ENCODE measurements at regions not wholly inside any gene's neighbourhood (a gene's known extent, or its start where the extent isn't known, plus 50 kb on each side); places are given as distances from the start of the nearest gene placed in this dataset.

DNA sequence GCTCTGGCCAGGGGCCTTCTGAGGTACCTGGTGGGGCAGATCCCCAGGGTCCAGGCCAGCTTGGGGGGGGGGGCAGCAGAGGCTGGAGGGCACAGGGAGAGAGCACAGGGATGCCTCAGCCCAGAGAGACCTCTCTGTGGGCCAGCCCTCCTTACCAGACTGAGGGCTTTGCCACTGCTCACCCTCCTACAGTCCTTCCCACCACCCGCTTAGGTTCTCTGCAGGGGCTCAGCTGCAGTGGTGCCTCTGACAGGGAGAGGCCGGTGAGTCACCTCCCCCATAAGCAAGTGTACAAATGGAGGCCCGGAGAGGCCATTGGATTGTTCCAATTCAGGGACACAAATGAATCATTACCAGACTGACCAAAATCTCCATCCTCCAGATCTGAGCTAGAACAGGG lies 68.1 kb upstream of the LMO1 start:
- H3K4me1 ChIP-seq, result peaks cover 0 to 14% (median 4%) of the 10 kb centered on the region in 4 donors
- peaks cover 0 to 55% of the 10 kb centered on the region in 2 donors for H3K27me3 ChIP-seq
- DNase-seq, result no peak
- no peak overlapping the region for H3K4me3 ChIP-seq
- no peaks in the 10 kb centered on the region for H3K9me3 ChIP-seq
- no peak overlapping the region for H3K27ac ChIP-seq
- TF ChIP-seq, protein P1, sequence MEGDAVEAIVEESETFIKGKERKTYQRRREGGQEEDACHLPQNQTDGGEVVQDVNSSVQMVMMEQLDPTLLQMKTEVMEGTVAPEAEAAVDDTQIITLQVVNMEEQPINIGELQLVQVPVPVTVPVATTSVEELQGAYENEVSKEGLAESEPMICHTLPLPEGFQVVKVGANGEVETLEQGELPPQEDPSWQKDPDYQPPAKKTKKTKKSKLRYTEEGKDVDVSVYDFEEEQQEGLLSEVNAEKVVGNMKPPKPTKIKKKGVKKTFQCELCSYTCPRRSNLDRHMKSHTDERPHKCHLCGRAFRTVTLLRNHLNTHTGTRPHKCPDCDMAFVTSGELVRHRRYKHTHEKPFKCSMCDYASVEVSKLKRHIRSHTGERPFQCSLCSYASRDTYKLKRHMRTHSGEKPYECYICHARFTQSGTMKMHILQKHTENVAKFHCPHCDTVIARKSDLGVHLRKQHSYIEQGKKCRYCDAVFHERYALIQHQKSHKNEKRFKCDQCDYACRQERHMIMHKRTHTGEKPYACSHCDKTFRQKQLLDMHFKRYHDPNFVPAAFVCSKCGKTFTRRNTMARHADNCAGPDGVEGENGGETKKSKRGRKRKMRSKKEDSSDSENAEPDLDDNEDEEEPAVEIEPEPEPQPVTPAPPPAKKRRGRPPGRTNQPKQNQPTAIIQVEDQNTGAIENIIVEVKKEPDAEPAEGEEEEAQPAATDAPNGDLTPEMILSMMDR (IDR thresholded peaks at IDR 0.05), result no peak
- intact Hi-C loops (cut with DNase I; ENCODE audit: low total_unique reads), result no loop called here
- H3K36me3 ChIP-seq, result no peaks in the 10 kb centered on the region

DNA sequence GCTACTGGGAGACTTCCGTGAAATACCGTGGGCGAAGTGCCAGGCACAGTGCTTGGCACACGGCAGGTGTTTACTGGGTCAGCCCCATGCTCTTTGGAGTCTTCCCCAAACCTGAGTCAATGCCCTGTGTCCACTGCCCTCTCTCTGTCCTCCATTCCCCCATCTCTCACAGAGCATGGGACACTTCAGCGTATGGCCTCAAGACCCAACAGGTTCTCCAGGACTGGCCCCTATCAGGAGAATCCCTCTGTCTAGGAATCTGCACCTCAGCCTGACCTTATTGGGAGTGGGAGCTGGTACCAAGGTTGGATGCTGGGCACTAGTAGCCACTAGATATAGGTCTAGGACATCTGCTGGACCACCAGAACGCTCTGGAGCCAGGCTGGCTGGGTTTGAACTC lies 67.2 kb upstream of the LMO1 start:
- Histone ChIP-seq H3K27ac (no peak overlapping the region), H3K36me3 (no peaks in the 10 kb centered on the region), H3K9me3 (no peaks in the 10 kb centered on the region), H3K4me1 (peaks cover 0 to 14% (median 4%) of the 10 kb centered on the region in 4 donors), H3K4me3 (no peak overlapping the region), H3K27me3 (peaks cover 0 to 55% of the 10 kb centered on the region in 2 donors)
- DNase-seq, result no peak
- intact Hi-C loops (cut with DNase I; ENCODE audit: low total_unique reads), result no loop called here
- TF ChIP-seq, protein P1 (IDR thresholded peaks at IDR 0.05), result no peak

DNA sequence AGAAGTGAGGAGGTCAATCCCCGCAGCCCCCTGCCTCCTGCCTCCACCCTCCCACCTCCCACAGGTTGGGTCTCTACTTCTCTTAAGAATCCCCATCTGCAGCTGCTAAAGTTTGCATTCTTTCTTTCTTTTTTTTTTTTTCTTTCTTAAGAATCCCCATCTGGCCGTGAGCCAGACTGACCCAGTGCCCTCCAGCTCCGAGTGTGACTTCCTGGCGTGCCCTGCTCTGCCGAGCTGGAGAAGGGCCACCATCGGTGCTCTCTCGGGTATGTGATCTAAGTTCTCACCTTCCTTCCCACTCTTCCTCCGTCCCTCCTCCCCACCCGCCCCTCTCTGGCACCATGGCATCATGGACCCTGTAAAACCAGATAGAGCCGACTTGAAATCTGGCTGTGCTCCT lies 66.7 kb upstream of the LMO1 start:
- DNase-seq, result no peak
- Histone ChIP-seq H3K27ac (no peak overlapping the region), H3K4me3 (no peak overlapping the region), H3K4me1 (peaks cover 0 to 14% (median 4%) of the 10 kb centered on the region in 4 donors), H3K27me3 (peaks cover 0 to 55% of the 10 kb centered on the region in 2 donors), H3K9me3 (no peaks in the 10 kb centered on the region), H3K36me3 (no peaks in the 10 kb centered on the region)
- intact Hi-C loops (cut with DNase I; ENCODE audit: low total_unique reads), result no loop called here
- TF ChIP-seq, protein P1 (IDR thresholded peaks at IDR 0.05), result no peak

DNA sequence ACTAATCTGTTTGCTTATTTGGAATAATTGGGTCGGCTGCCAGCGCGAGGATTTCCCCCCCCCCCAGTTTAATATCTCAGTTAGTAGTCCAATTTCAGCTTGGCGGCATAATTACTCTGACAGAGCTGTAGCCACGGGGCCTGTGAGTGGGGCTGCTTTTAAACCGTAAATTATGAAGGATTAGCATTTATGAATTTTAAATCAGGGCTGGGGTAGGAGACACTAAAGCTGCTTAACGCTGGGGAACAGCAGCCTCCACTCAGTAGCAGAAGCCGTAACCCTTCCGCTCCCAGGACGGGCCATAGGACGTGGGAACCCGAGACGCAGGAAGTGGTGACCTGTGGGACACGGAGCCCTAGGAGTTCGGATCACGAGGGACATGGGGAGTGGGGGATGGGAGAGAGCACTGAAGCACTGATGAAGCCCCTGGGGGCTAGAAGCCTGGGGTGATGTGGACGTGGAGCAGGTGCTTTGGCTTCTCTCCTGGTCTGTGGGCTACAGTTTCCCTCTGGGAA lies 66.2 kb upstream of the LMO1 start:
- DNase-seq, result no peak
- TF ChIP-seq, protein P1 (IDR thresholded peaks at IDR 0.05), result no peak
- Histone ChIP-seq H3K36me3 (no peaks in the 10 kb centered on the region), H3K27ac (no peak overlapping the region), H3K27me3 (peaks cover 0 to 55% of the 10 kb centered on the region in 2 donors), H3K4me3 (no peak overlapping the region), H3K9me3 (no peaks in the 10 kb centered on the region), H3K4me1 (peaks cover 0 to 14% (median 4%) of the 10 kb centered on the region in 4 donors)
- intact Hi-C loops (cut with DNase I; ENCODE audit: low total_unique reads), result no loop called here

DNA sequence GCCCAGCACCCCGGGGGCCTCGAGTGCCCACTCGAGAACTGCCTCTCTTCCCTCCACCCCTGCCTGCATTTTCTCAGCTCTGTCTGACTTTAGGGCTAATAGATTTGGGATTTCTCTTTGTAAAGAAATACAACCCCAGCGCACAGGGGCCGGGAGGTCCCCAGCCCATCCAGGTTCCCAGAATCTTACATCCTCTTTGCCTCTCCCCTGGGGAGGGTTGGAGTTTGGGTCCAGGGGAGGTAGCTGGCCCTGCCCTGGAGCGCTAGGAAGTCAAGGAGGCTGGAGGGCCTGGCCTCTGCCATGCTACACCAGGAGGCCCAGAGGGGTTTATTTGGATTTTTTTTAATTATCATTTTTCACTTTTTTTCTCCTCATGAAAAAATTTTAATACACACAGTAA lies 65.7 kb upstream of the LMO1 start:
- TF ChIP-seq, protein P1 (IDR thresholded peaks at IDR 0.05), result no peak
- Histone ChIP-seq H3K27ac (no peak overlapping the region), H3K27me3 (peaks cover 0 to 50% of the 10 kb centered on the region in 2 donors), H3K4me1 (peaks cover 0 to 14% (median 4%) of the 10 kb centered on the region in 4 donors), H3K9me3 (no peaks in the 10 kb centered on the region), H3K36me3 (no peaks in the 10 kb centered on the region), H3K4me3 (no peak overlapping the region)
- DNase-seq, result no peak
- intact Hi-C loops (cut with DNase I; ENCODE audit: low total_unique reads), result no loop called here
